HG02623 (cell line): ENCODE measurements at regions not wholly inside any gene's neighbourhood (a gene's known extent, or its start where the extent isn't known, plus 50 kb on each side); places are given as distances from the start of the nearest gene placed in this dataset.

Experiments
- ATAC-seq: cut with Tn5 transposase; IDR thresholded peaks from one replicate; pipeline ENCODE4 v1.9.1; 2021; ENCODE audit warnings: moderate library complexity; ENCODE audit not compliant: unreplicated experiment

GRCh38 chr6:160895562-160895961 lies 96.0 kb upstream of the MAP3K4 start:
- ATAC-seq: no peak

GRCh38 chr6:160899671-160900430 lies 91.7 kb upstream of the MAP3K4 start:
- ATAC-seq: no peak

GRCh38 chr6:160911949-160912348 lies 79.6 kb upstream of the MAP3K4 start:
- no peak for ATAC-seq

- no peak for ATAC-seq
These were observed 79.2 kb upstream of the MAP3K4 start for GRCh38 chr6:160912411-160912810.

GRCh38 chr6:160917572-160917971 lies 74.0 kb upstream of the MAP3K4 start:
- no peak for ATAC-seq

GRCh38 chr6:160919723-160920440 lies 71.7 kb upstream of the MAP3K4 start:
- no peak for ATAC-seq

- ATAC-seq: no peak
These were observed 70.5 kb upstream of the MAP3K4 start for GRCh38 chr6:160921095-160921494.

GRCh38 chr6:160926281-160927276 lies 65.0 kb upstream of the MAP3K4 start:
- no peak for ATAC-seq

- ATAC-seq: no peak
These were observed 64.2 kb upstream of the MAP3K4 start for GRCh38 chr6:160927416-160927815.

- no peak for ATAC-seq
These were observed 62.2 kb upstream of the MAP3K4 start for GRCh38 chr6:160929361-160929760.

GRCh38 chr6:160929831-160930230 lies 61.7 kb upstream of the MAP3K4 start:
- ATAC-seq: no peak

- peak; percentile 77 for ATAC-seq
These were observed 60.8 kb upstream of the MAP3K4 start for GRCh38 chr6:160930547-160931377.

- no peak for ATAC-seq
These were observed 59.9 kb upstream of the MAP3K4 start for GRCh38 chr6:160931378-160932310.

GRCh38 chr6:160933256-160933655 lies 58.3 kb upstream of the MAP3K4 start:
- no peak for ATAC-seq

GRCh38 chr6:160934157-160934556 lies 57.4 kb upstream of the MAP3K4 start:
- ATAC-seq: no peak

- ATAC-seq: no peak
These were observed 51.4 kb upstream of the MAP3K4 start for GRCh38 chr6:160940197-160940596.
